K562 (cell line): ENCODE measurements at regions not wholly inside any gene's neighbourhood (a gene's known extent, or its start where the extent isn't known, plus 50 kb on each side); places are given as distances from the start of the nearest gene placed in this dataset.
A peak's percentile ranks its signal among the peaks of the same experiment; 100 is the strongest.

Source experiments
- ATAC-seq: fragments of 200-7000 bp; cut with Tn5 transposase; 3 replicates; pipeline ENCODE4 v1.9.1; 2020; ENCODE audit warnings: moderate library complexity
- BruUV-seq: library from RNA; stranded (reverse); fragments of 400-500 nt; replicated peaks from 2 replicates; lab custom pipeline; 2021; lab: Mats Ljungman, UMichigan
- CTCF ChIA-PET: fragments of 300-600 bp; formaldehyde crosslinking; extraction: SDS; loops from one replicate; lab custom pipeline; 2021; ENCODE audit warnings: low intra/inter-chr PET ratio; lab: Yijun Ruan, JAX
- POLR2A ChIA-PET: fragments of 300-600, 350-650 bp; sonication (Branson Sonifier 250); formaldehyde crosslinking; extraction: SDS; loops from one replicate; lab custom pipeline; 2021; ENCODE audit warnings: antibody characterized with exemption, inconsistent platforms; lab: Yijun Ruan, JAX
- DNase-seq, 4 experiments: peaks; one replicate each; pipeline versions ENCODE4 v3.0.0 to v3.0.0-alpha.2; 2011 to 2018; ENCODE audit warnings: low spot score in 3 of 4, mixed read lengths in 3 of 4; ENCODE audit errors: extremely low read depth in 1 of 4
- FAIRE-seq: peaks from 2 replicates; lab custom pipeline; 2011; peaks lifted over from hg19 to GRCh38; lab: Jason Lieb, UNC
- H2AFZ ChIP-seq: 2 replicates; pipeline ENCODE4 v1.6.0; 2011; ENCODE audit warnings: low read depth, low read length, control low read depth, inconsistent platforms
- H3K27ac ChIP-seq: fragments of 200-600 bp; 3 replicates; pipeline ENCODE4 v1.8.0; 2011; ENCODE audit warnings: low read depth, mild to moderate bottlenecking, control low read depth, inconsistent platforms, low read length, moderate library complexity, mixed read lengths; ENCODE audit errors: extremely low read depth
- H3K27me3 ChIP-seq, 2 experiments: fragments of 300-600 bp in 1 of 2; 2 replicates in 1 of 2; 3 replicates in 1 of 2; pipeline versions ENCODE4 v1.6.0 to v1.8.0; 2011; ENCODE audit warnings: inconsistent platforms in 2 of 2, low read length in 2 of 2, mild to moderate bottlenecking in 1 of 2, mixed read lengths in 1 of 2, moderate library complexity in 1 of 2; ENCODE audit not compliant: control insufficient read depth in 2 of 2, insufficient read depth in 2 of 2
- H3K36me3 ChIP-seq: fragments of 300-600 bp; 3 replicates; pipeline ENCODE4 v1.8.0; 2011; ENCODE audit warnings: mild to moderate bottlenecking, low read length, inconsistent platforms; ENCODE audit not compliant: control insufficient read depth, insufficient read depth
- H3K4me1 ChIP-seq, 2 experiments: fragments of 200-600 bp in 1 of 2; replicated peaks in 1 of 2; 2 replicates in 1 of 2; 3 replicates in 1 of 2; pipeline versions ENCODE4 v1.5.1 to v1.8.0; 2011; ENCODE audit warnings: inconsistent platforms in 2 of 2, low read length in 2 of 2, mild to moderate bottlenecking in 1 of 2, mixed read lengths in 1 of 2, moderate library complexity in 1 of 2; ENCODE audit not compliant: control insufficient read depth in 2 of 2, insufficient read depth in 2 of 2
- H3K4me2 ChIP-seq: 2 replicates; pipeline ENCODE4 v1.6.1; 2011; ENCODE audit warnings: low read length, control low read depth, inconsistent platforms, mixed read lengths; ENCODE audit not compliant: insufficient read depth
- H3K4me3 ChIP-seq: fragments of 200-600 bp; sonication (generic), shearing (Covaris generic); 2 replicates; pipeline ENCODE4 v1.5.1; 2016; ENCODE audit warnings: control low read depth, inconsistent platforms
- H3K79me2 ChIP-seq: fragments of 200-600 bp; 3 replicates; pipeline ENCODE4 v1.8.0; 2011; ENCODE audit warnings: low read length, inconsistent platforms; ENCODE audit not compliant: control insufficient read depth, insufficient read depth
- H3K9ac ChIP-seq, 2 experiments: 2 replicates each; pipeline versions ENCODE4 v1.6.0 to v1.6.1; 2011; ENCODE audit warnings: low read depth in 2 of 2, low read length in 2 of 2, control low read depth in 1 of 2, inconsistent platforms in 1 of 2, mild to moderate bottlenecking in 1 of 2, mixed read lengths in 1 of 2; ENCODE audit not compliant: insufficient read depth in 1 of 2
- H3K9me1 ChIP-seq: one replicate; pipeline ENCODE4 v1.6.0; 2011; ENCODE audit warnings: inconsistent platforms, mild to moderate bottlenecking, low read length, moderate library complexity; ENCODE audit not compliant: control insufficient read depth, insufficient read depth
- H3K9me3 ChIP-seq: replicated peaks from 2 replicates; pipeline ENCODE4 v1.5.1; 2011; ENCODE audit warnings: low read depth, low read length, inconsistent platforms; ENCODE audit not compliant: control insufficient read depth, insufficient read depth
- H4K20me1 ChIP-seq: replicated peaks from 2 replicates; pipeline ENCODE4 v1.6.1; 2011; ENCODE audit warnings: low read length, inconsistent platforms, mixed read lengths; ENCODE audit not compliant: control insufficient read depth, insufficient read depth
- CREB3L1 ChIP-seq: fragments of 450-650 bp; IDR thresholded peaks from 2 replicates; pipeline ENCODE4 v1.6.1; 2014; ENCODE audit warnings: low read depth, mild to moderate bottlenecking, moderate library complexity, borderline replicate concordance
- ETV6 ChIP-seq, 3 experiments: fragments of 150-350 bp in 1 of 3; sonication (generic) in 1 of 3; formaldehyde crosslinking in 1 of 3; IDR thresholded peaks; 2 replicates each; pipeline versions ENCODE4 v1.6.1 to v1.8.0; 2014 to 2022; ENCODE audit warnings: borderline replicate concordance in 2 of 3, low read depth in 2 of 3, antibody characterized with exemption in 1 of 3, low read length in 1 of 3, mild to moderate bottlenecking in 1 of 3, missing genetic modification reagents in 1 of 3
- FIP1L1 ChIP-seq: fragments of 200-400 bp; formaldehyde crosslinking; IDR thresholded peaks from 2 replicates; pipeline ENCODE4 v1.6.1; 2018; ENCODE audit warnings: mild to moderate bottlenecking, low read depth, low read length; ENCODE audit not compliant: poor library complexity, severe bottlenecking
- HNRNPLL ChIP-seq: fragments of 200-400 bp; formaldehyde crosslinking; IDR thresholded peaks from 2 replicates; pipeline ENCODE4 v1.6.1; 2017; ENCODE audit warnings: low read length, low read depth, mild to moderate bottlenecking; ENCODE audit not compliant: poor library complexity, severe bottlenecking
- PURB ChIP-seq: sonication (generic); formaldehyde crosslinking; IDR thresholded peaks from 2 replicates; pipeline ENCODE4 v1.9.0; 2021; ENCODE audit warnings: low read depth, mild to moderate bottlenecking, missing genetic modification reagents
- USF1 ChIP-seq: sonication (generic); formaldehyde crosslinking; IDR thresholded peaks from 2 replicates; pipeline ENCODE4 v1.9.0; 2022; ENCODE audit warnings: mild to moderate bottlenecking, missing genetic modification reagents
- ZNF407 ChIP-seq: fragments of 450-650 bp; IDR thresholded peaks from 2 replicates; pipeline ENCODE4 v1.6.1; 2016; ENCODE audit warnings: low read depth
- ZNF699 ChIP-seq: fragments of 250-450 bp; sonication (Bioruptor Pico); IDR thresholded peaks from 2 replicates; pipeline ENCODE4 v1.8.0; 2021; ENCODE audit warnings: mild to moderate bottlenecking, moderate library complexity; ENCODE audit not compliant: insufficient replicate concordance
- WGBS: fragments of 100-300 bp; shearing (Covaris generic); methylation state at CpG from one replicate; pipeline ENCODE4 v1.1.6; 2016; ENCODE audit warnings: low coverage, mixed read lengths; ENCODE audit not compliant: insufficient coverage; ENCODE audit errors: missing lambda C conversion rate; 5-methylcytosine and 5-hydroxymethylcytosine counted together
- in situ Hi-C: fragments of 300-500 bp; cut with MboI; formaldehyde crosslinking; loops from 4 replicates; pipeline ENCODE4 v1.15.0; 2018; ENCODE audit warnings: inconsistent platforms, mixed read lengths
- intact Hi-C: fragments of 100-400 bp; cut with micrococcal nuclease; formaldehyde crosslinking; loops from 2 replicates; pipeline ENCODE4 v1.14.2; 2022

DNA sequence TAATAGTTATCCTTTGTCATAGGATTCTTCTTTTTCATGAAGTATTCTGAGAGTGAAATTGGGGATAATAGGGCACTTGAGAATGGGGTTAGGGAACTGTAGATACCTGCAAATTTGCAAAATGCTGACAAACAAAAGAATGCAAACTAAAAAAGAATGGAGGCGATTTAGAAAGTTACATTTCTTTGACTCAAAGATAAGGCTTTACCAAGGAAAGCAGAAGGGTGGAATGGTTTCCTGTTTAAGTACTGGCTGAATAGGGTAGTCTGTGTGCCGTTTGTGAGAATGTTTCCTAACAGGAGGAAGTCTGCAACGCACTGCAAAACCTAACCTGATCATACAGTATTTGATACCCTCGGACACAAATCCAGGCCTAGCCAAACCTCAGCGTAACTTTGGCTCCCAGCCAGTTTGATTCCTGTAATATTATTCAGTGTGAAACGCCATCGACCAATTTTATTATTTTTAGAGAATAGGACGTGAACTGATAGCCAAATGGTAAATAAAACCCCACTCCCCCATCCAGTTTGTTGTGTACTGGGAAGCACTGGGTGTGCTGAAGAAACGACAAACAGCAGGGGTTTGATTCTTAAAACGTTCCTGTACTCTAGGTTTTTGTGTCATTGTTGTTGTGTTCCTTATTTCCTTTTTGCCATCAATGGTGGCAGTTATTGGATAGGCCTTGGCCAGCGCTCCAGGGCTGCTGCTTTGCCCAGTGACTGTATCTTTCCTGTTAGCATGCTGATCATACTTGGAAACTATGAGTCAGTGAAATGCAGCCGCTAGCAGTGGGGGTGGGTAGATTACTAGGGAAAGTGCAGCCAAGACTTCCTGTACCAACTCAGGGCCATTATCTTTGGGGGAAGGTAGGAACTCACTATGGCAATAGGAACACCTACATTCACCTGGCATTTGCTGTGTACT is 148.0 kb upstream of the TBL1XR1 start:
- in situ Hi-C loops: no loop called here
- H3K9me1 ChIP-seq: no peaks in the 10 kb centered on the region
- H4K20me1 ChIP-seq: no peaks in the 10 kb centered on the region
- H3K36me3 ChIP-seq: no peaks in the 10 kb centered on the region
- TSS peak; percentile 83 for BruUV-seq
- intact Hi-C loops: loop anchor here (1.0 to 2.0 kb wide), 2 partner anchors 12 to 61 kb away; no protein-coding TSS in a partner anchor
- peaks cover 7 to 53% of the 10 kb centered on the region in 2 experiments; a peak in 4 of 5 replicates for H3K4me1 ChIP-seq
- no peaks in the 10 kb centered on the region for H3K9me3 ChIP-seq
- H3K4me3 ChIP-seq: no peak overlapping the region
- CTCF ChIA-PET: no interaction called here
- FAIRE-seq (peak; percentile 96), ATAC-seq (peak; percentile 90), DNase-seq (peak; percentile 87 to 96 (median 88))
- peak overlapping the region; percentile 64 for H3K4me2 ChIP-seq
- H3K79me2 ChIP-seq: no peaks in the 10 kb centered on the region
- POLR2A ChIA-PET: interaction anchor here (0.8 to 2.2 kb wide), 5 partner anchors 12 to 147 kb away, joined by 3 to 17 read pairs (median 4); no protein-coding TSS in a partner anchor
- peak overlapping the region; percentile 67 to 68; a peak in 3 of 4 replicates for H3K9ac ChIP-seq
- no peaks in the 10 kb centered on the region for H3K27me3 ChIP-seq
- H3K27ac ChIP-seq: peak overlapping the region; percentile 96
- under 1% methylated on average over 12 of the region's 12 CpGs for WGBS
- H2AFZ ChIP-seq: peak overlapping the region; percentile 58
- TF ChIP-seq USF1: no peak
- no peak for TF ChIP-seq ZNF699 (CRISPR knock-in tag)
- TF ChIP-seq FIP1L1: no peak
- no peak for TF ChIP-seq PURB (CRISPR knock-in tag)
- peak; percentile 76 to 86 for TF ChIP-seq ETV6 (IDR thresholded peaks at IDR 0.05; ENCODE audit: borderline replicate concordance in 1 of 2, low read depth in 2 of 2, low read length in 1 of 2)
- no peak for TF ChIP-seq ETV6 (CRISPR knock-in tag; IDR thresholded peaks at IDR 0.05; ENCODE audit: borderline replicate concordance)
- no peak for TF ChIP-seq HNRNPLL
- no peak for TF ChIP-seq ZNF407
- no peak; the same call in 1 of the 2 replicates for TF ChIP-seq CREB3L1
